UCSD-AML1 (cell line): ENCODE measurements at regions not wholly inside any gene's neighbourhood (a gene's known extent, or its start where the extent isn't known, plus 50 kb on each side); places are given as distances from the start of the nearest gene placed in this dataset.

ENCODE experiments used
- DNase-seq: peaks from one replicate; lab custom pipeline; 2025; ENCODE audit not compliant: unreplicated experiment; lab: John Stamatoyannopoulos, UW

DNA sequence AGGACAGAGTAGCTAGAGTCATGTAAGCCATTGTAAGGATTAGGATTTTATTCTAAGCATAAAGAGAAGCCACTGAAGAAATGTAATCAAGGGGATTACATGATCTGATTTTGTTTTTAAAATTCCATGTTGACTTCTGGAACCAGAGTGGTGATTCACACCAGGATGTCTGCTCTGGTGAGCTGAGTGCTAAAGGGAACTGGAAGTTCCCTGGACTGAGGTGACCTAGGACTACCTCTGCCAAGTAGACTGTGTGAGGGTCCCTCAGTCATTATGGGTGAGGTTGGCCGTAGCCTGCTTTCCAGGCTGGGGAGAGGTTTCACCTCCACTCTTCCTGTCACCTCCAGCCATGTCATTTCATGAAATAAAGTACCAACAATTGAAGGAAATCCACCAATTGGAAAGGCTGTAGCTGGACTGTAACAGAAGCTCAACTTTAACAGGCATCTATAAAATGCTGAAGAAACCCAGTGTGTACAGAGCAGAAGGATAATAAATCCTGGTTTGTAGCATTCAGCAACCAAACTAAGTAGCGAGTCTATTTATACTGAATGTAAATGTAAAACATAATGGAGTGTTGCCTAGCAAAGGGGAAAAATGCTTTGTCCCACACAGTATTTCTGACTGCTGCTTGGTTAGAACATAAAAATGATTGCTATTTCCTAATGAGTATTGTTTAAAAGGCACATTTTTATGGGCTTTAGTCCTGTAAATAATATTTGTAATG, 507.4 kb upstream of the PKDCC start:
- no peak for DNase-seq

DNA sequence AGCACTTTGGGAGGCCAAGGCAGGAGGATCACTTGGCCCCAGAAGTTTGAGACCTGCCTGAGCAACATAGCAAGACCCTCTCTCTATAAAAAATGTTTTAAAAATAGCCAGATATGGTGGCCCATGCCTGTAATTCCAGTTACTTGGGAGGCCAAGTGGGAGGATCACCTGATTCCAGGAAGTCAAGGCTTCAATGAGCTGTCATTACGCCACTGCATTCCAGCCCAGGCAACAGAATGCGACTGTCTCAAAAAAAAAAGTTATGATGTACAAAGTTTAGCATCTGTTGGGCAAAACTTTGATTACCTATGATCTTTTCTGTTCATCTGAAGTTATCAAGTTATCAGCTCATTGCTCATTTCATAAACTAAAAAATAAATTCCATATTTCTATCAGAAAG, 504.1 kb upstream of the PKDCC start:
- no peak for DNase-seq

DNA sequence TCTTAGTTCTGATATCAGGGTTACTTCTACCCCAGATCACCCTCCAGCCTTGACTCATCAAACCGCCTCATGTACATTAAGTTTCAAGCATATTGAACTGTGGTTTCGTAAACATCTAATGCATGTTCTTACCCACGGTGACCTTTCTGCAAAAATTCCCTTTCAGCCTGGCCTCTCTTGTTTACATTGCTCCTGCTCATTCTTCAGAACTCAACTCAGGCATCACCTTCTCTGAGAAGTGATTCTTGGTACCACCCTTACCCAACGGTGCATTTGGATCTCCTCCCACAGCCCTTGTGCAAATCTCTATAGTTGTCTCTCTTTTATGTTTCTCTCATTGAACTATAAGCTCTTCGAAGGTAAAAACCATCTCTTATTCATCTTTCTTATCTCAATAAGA, 503.1 kb upstream of the PKDCC start:
- DNase-seq: no peak

DNA sequence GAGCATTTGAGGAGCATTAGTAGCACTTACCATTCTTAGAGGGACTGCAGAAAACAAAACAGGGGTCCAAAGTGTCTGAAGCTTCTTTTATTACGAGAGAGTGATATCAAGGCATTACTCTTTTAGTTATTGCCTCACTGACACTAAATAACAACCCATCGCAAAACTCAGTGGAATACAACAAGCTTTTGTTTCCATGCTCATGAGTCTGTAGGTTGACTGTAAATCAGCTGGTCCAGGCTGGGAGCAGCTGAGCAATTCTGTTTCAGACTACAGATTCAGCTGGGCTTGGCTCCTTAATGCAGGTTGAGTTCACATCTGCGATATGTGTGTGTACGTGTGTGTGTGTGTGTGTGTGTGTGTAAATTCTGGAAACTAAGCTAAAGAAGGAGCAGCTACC, 501.8 kb upstream of the PKDCC start:
- no peak for DNase-seq

DNA sequence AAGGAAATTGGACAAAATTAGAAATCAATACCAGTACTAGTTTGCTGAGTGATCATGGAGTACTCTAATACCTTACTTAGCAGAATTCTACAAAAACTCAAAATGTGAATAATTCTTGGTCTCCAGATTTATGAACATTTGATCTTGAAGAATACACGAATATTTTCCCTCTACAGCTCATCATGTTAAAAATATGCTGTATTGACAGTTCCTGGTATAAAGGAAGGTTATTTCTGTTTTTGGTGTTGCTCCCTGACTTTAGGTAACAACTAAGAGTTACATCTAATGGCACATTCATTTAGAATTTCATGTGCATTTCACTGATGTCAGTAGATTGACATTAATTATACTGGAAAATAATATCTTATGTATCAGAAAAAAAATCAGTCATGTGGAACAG, 479.2 kb upstream of the PKDCC start:
- DNase-seq: no peak

DNA sequence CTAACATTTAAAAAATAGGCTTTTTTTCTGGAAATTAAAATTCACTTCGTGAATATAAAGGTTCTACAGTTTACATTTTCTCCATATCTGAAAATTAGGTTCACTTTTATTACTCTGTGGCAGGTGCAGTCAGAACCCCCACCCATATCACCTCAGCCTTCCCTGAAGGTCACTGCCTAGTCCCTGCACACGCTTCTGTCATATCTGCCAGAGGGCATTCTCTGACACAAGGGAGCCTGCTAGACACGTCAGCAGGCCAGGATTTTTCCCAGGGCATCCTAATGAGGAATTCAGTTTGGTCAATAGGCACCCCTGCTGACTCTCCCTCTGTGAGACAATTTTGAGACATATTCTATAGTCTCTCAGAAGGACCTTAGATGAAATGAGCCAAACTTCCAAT, 475.7 kb upstream of the PKDCC start:
- no peak for DNase-seq

DNA sequence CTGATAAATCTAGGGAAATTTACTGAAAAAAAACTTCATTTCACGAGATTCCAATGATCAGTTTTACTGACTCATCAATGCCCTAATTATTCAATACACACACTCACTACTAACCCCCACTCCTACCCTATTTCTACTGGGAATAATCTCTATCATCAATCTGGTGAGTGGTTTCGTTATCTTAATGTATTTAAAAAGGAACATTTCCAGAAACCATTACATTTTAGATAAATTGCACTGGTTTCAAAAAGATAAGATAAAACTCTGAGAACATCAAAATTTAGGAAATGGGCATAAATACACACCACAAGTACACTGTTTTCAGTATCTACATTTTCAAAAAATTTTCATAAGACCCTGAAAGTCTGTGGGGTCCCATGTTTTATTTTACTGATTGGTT, 471.4 kb upstream of the PKDCC start:
- DNase-seq: no peak

DNA sequence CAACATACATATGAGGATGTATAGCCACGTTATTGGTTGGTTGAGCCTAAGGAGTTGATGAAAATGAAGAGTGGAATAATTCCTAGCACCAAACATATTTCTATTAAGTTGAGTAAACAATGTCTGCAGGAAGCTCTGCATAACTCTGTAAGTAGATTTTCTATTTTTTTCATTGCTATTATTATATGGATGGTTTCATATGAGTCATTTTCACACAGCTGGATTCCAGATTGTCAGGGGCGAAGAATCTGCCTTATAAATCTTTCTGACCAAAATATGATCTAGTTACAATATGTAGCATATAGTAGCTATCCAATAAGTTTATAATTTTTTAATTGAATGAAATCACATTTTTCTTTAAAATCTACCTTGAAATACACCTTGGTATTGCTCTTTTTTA, 468.0 kb upstream of the PKDCC start:
- no peak for DNase-seq

DNA sequence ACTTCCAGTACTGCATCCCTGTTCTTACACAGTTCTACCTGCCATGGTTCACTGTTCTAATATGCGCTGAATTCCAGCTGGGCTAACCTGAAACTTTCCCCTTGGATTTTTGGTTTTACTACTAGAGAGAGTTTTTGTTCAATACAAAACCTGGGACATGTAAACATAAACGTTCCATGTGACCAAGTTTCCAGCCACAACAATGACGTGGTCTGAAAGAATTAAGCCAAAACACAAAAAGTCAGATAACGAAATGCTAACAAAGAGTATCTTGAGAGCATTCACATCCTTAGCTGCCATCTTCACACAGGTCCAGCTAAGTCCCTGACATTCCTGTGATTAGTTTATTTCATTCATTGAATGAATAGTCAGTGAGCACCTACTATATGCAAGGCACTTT, 467.0 kb upstream of the PKDCC start:
- no peak for DNase-seq

DNA sequence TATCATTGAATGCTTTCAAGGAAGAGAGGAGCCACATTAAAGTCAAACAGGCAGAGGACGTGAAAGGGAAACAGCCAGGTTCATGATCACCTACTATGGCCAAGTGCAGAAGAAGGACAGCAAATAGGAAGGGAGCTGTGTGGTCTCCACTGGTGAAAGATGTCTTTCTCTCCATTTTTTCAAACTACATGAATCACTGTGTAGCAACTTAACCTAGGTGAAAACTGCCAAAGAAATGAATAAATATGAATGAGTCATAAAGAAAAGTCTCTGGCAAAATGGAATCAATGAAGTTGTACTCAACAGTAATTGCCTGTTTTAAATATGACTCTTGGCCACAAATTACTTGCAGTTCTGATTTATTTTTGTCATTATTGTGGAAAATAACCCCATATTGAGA, 452.6 kb upstream of the PKDCC start:
- DNase-seq: no peak

DNA sequence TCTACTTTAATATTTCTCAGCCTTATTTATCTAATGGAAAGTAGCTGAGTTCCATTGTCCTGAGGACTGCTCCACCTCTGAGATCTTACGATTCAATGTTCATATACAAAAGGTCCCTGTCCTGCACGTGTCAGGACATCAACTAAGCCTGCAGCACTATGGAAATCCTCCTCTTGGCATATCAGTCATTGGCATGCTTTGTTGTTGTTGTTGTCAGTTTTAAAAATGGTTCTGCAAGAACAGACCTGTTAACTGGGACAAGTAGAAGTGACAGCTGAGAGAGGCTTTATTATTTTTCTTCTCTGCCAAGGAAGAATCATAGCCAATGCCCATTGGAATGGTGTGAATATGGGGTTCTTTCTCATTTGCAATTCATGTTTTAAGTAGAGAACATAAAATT, 450.1 kb upstream of the PKDCC start:
- no peak for DNase-seq

DNA sequence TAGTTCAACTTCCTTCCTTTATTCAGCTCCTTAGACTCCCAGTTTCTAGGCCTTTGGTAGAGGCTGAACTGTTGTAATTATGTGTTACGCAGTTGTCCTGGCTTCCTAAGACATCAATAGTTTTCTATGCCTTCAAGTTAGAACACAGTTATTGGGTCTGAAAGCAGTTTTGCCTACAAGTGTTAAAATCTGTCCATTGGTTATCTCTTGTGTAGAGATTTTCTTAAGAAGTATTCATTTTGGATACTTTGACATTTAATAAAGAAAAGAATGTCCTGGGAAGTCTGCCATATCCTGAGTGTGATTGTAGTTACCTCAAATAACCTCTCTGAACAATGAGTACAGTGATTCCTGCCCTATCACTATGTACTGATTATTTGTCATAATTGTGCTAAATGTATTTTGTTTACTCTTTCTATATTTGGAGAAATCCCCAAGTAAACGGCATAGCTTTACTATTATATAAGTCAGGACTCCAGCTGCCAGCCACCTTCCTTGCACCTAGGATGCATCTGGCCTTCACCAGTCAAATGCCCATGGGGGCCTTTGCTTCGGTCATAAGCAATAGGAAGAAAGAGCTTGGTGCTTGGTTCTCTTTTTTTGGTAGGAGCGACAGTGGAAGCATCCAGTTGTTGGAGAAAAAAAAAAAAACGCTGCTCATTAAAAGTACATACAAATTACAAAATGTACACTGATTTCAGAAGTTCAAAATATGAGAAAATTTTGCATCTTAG, 449.5 kb upstream of the PKDCC start:
- DNase-seq: no peak

DNA sequence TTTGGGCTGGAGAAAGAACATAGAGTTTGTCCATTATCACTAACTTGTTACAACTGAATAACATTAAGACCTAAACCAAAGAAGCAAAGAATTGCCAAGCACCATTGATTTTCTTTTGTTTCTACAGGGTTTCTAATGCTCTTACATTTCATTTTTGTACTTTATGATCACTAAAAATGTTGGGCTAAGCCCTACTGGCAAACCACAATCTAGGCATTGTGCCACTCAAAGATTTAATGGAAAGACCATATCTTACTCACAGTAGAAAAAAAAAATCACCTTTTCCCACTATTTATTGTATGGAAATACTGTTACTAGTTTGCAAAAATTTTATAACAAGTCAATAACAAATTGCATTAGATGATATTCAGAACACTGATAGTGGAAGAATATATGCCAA, 447.4 kb upstream of the PKDCC start:
- DNase-seq: no peak

DNA sequence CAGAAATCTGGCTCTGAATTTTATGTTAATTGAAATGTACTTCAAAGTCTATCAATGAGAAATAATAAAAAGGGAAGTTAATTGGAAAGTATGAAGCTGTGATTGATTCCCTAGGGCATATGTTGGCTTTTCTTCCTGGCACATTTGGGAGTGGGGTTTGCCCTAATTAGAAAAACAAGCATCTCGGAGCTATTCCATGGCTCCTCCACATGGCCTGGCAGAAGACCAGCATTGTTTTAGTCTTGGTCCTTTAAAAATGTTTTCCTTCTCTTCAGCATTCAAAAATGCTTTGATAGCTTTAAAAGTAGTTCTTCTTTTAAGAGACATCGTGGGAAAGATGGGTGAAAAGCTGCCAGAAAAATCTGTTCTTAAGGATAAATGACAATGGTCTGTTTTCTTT, 445.5 kb upstream of the PKDCC start:
- no peak for DNase-seq

DNA sequence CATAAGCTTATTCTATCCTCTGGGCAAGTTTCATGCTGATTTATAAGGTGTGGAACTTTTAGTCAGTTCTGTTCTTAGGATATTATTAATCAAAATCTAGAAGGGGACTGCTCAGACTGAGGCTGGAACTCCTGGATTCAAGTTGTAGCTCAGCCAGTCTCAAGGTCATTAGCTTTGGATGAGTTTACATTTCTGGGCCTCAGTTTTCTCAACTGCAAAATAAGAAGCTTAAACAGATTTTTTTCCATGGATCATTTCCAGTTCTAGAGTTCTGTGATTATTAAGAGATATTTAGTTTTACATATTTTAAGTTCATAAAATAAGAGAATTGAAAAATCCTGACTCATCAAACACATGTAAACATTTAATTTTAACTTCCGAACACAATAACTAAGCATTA, 442.5 kb upstream of the PKDCC start:
- DNase-seq: no peak

DNA sequence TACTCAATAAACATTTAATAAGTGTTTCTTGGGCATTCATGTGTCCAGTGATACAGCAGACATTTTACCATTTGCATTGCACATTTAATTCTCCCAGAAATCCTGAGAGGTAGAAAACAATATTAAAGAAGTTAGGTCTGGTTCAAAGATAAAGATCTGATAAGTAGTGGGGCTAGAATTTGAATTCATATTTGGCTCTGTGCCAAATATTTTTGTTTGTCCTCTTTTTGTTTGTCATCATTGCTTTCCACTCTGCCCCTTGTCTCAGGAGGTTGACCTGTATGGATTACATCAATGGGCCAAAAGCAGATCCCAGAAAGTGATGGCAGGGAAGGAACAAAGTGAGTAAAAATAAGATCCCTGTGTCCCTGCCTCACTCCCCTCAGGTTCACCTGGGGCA, 441.9 kb upstream of the PKDCC start:
- no peak for DNase-seq

DNA sequence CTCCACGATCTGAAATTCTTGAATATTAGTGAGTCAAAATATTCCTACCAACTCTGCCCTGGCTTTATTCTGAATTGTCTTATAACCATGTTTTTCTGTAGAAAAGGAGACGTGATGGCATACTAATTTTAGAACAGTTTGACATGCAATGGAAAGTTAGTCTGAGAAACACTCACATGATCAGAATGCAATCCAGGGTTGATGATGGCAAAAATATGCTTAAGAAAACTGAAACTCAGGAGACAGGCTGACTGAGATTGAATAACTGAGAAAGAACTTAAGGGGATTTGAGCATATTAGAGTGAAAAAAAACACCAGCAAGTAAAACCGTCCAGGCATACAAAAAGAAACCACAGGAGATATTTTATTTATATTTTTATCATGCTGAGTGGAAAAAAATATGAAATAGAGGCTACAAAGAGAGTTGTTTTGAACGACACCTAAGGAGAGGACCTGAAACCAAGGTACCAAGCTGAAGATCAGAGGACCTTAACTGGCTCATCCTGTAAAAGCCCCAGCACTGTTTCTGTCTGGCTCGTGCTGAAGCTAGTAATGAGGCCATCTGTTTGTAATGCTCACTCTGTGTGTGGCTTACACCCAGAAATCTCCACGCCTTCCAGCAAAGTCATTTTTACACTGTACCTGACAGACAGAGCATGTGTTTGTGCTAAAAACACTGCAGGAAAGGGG, 437.2 kb upstream of the PKDCC start:
- DNase-seq: no peak

DNA sequence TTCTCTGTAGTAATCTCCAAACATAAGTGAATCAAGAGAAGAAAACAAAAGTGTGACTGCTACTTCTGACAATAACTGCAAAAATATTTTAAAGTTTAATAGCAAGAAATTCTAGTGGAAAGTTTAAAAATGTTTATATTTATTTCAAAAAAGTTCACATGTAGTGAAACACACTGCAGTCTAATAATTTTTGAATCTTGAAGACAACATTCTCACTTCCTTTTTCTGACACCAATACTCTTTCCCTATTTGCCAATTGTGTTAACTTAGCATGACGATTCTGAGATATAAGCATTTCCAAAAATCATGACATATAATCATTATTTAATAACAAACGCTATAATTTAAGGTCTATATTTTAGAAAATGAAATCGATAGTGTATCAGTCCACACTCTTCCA, 429.1 kb upstream of the PKDCC start:
- DNase-seq: no peak

DNA sequence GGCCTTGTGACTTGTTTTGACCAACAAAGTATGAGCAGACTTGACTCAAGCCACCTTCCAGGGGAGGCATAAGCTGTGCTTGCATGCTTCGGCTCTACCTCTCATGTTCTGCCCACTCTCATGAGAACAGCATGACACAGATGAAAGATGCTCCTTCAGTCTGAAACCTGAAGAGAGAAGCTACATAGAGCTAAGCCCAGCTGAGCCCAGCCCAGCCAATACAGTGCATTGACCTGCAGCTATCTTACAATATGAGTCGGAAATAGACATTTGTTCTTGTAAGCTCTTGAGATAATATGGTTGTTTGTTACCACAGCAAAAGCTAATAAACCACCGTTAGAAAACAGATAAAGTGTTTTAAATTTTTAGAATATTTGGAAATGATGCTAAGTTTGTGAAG, 426.7 kb upstream of the PKDCC start:
- no peak for DNase-seq

DNA sequence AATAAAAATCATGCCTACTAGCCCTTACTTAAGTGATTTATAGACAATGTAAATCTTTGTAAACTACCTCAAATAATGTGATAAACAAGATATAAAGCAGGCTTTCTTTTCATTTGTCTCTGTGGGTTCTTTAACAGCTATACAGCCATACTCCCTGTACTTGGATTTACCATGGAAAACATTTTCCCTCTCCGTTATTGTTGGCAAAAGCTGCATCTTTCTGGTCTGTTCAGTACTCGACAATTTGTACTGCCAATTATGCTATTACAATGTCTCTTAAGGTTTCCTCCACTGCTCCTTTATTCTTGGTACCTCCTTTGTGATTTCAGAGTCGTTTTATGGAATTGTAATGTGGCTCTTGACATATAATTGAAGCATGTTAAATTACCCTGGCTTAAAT, 426.3 kb upstream of the PKDCC start:
- no peak for DNase-seq

DNA sequence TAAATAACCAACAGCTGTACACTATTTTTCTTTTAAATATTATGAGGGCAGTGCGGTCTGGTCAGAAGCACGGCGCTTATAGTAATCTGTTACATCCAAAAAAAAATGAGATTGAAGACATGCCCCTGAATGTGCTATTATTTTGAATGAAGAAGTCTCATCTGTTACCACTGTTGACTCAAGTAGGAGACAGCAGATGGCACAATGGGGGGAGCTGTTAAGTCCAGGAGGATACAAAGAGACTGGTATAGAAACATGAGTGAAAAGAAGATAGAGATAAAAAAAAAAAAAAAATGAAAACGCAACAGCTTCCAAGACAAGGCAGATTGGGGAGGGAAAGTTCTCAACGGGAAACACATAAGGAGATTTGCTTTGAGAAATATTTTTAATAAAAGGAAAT, 425.5 kb upstream of the PKDCC start:
- no peak for DNase-seq

DNA sequence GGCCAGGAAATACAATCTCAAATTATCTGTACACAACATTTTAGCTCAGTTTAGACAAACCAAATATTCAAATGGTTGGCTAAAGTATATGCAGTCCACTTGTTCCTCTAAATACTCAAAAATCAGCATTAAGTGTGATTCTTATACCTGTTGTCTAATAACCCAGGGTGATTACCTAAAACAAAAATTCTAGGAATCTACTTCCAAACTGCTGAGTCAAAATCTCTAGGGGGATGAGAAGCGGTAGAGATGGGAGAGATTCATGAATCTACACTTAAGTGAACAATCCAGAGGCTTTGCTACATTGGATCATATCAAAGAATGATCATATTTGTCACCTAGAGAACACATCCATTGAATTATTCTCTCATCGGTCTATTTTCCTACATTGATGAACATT, 420.9 kb upstream of the PKDCC start:
- DNase-seq: no peak
